ENCODE measurements at regions not wholly inside any gene's neighbourhood (a gene's known extent, or its start where the extent isn't known, plus 50 kb on each side); places are given as distances from the start of the nearest gene placed in this dataset.

- FAIRE-seq = no peak
These were observed 398.5 kb upstream of the RPS23 start for GRCh38 chr5:82676661-82677060.

GRCh38 chr5:82674671-82675070, 396.5 kb upstream of the RPS23 start:
- Histone ChIP-seq H4K20me1 (ENCODE audit: insufficient read depth, low read length) (no peaks in the 10 kb centered on the region), H2AFZ (ENCODE audit: low read length) (no peak overlapping the region), H3K27me3 (ENCODE audit: control insufficient read depth in 1 of 2, insufficient read depth in 2 of 2, low read length in 2 of 2) (no peaks in the 10 kb centered on the region), H3K79me2 (ENCODE audit: insufficient read depth, low read length) (no peaks in the 10 kb centered on the region), H3K9ac (ENCODE audit: insufficient read depth, low read depth, low read length) (no peak overlapping the region), H3K4me2 (ENCODE audit: low read depth, low read length) (no peak overlapping the region), H3K4me1 (ENCODE audit: insufficient read depth, low read length) (no peaks in the 10 kb centered on the region), H3K9me3 (ENCODE audit: low read length) (no peaks in the 10 kb centered on the region), H3K36me3 (replicated peaks in 1 of 2; ENCODE audit: control insufficient read depth in 1 of 2, insufficient read depth in 2 of 2, low read length in 2 of 2) (no peaks in the 10 kb centered on the region), H3K4me3 (replicated peaks in 1 of 3; ENCODE audit: insufficient read depth in 1 of 3, low read depth in 2 of 3, low read length in 3 of 3) (no peak overlapping the region), H3K27ac (ENCODE audit: extremely low read length, insufficient read depth, low read length) (no peak overlapping the region)
- intact Hi-C loops (cut with micrococcal nuclease; ENCODE audit: unreplicated experiment) = no loop called here
- no TSS peak for BruUV-seq (replicated peaks)
- FAIRE-seq (no peak), ATAC-seq (no peak), DNase-seq (ENCODE audit: low spot score) (no peak)
- no peak for TF ChIP-seq SIN3B (IDR thresholded peaks at IDR 0.05; ENCODE audit: low read length)
- no peak for TF ChIP-seq ZNF766 (CRISPR knock-in tag; IDR thresholded peaks at IDR 0.05; ENCODE audit: borderline replicate concordance)
- no peak for TF ChIP-seq MAF1 (CRISPR knock-in tag; IDR thresholded peaks at IDR 0.05; ENCODE audit: borderline replicate concordance)
- no peak for TF ChIP-seq ZBTB20 (CRISPR knock-in tag; IDR thresholded peaks at IDR 0.05; ENCODE audit: borderline replicate concordance, low read depth)
- no peak for TF ChIP-seq GPBP1L1 (CRISPR knock-in tag; IDR thresholded peaks at IDR 0.05)
- TF ChIP-seq ZNF788 (CRISPR knock-in tag; IDR thresholded peaks at IDR 0.05; ENCODE audit: borderline replicate concordance) = no peak
- no peak for TF ChIP-seq JUN (CRISPR knock-in tag; IDR thresholded peaks at IDR 0.05)
- TF ChIP-seq SMARCC2 (IDR thresholded peaks at IDR 0.05) = no peak
- no peak for TF ChIP-seq NFATC3 (CRISPR knock-in tag; IDR thresholded peaks at IDR 0.05)
- TF ChIP-seq ZNF552 (CRISPR knock-in tag; IDR thresholded peaks at IDR 0.05; ENCODE audit: borderline replicate concordance) = no peak
- no peak for TF ChIP-seq HOXA9 (CRISPR knock-in tag; IDR thresholded peaks at IDR 0.05; ENCODE audit: borderline replicate concordance)
- no peak for TF ChIP-seq MED8 (CRISPR knock-in tag; IDR thresholded peaks at IDR 0.05; ENCODE audit: insufficient replicate concordance)
- TF ChIP-seq MED13 (CRISPR knock-in tag; IDR thresholded peaks at IDR 0.05) = no peak
- WGBS (ENCODE audit: low lambda C conversion rate) = 9% methylated on average over 1 of the region's 1 CpG
- ChIA-PET POLR2A (no interaction called here), CTCF (ENCODE audit: low intra/inter-chr PET ratio, low total read pairs) (no interaction called here)
- in situ Hi-C loops (cut with HindIII; ENCODE audit: extremely low pct_ligation_motif_present, low pct_unique_long_range_greater_than_20kb) = no loop called here

More at GRCh38 chr5:82676661-82677060, 398.5 kb upstream of the RPS23 start:
- DNase-seq (ENCODE audit: low spot score) (no peak), ATAC-seq (no peak)
- no TSS peak for BruUV-seq (replicated peaks)
- TF ChIP-seq ZNF12 (CRISPR knock-in tag; IDR thresholded peaks at IDR 0.05) (peak; percentile 38; the same call in 1 of the 2 replicates), ZFP36 (IDR thresholded peaks at IDR 0.05; ENCODE audit: borderline replicate concordance, low read depth, low read length, partially characterized antibody) (no peak)
- H4K20me1 ChIP-seq (ENCODE audit: insufficient read depth, low read length) = no peaks in the 10 kb centered on the region
- POLR2A ChIA-PET = no interaction called here
- CTCF ChIA-PET (ENCODE audit: low intra/inter-chr PET ratio, low total read pairs) = no interaction called here
- in situ Hi-C loops (cut with HindIII; ENCODE audit: extremely low pct_ligation_motif_present, low pct_unique_long_range_greater_than_20kb) = no loop called here
- no peak overlapping the region for H3K4me3 ChIP-seq (replicated peaks in 1 of 3; ENCODE audit: insufficient read depth in 1 of 3, low read depth in 2 of 3, low read length in 3 of 3)
- 41% methylated on average over 4 of the region's 4 CpGs for WGBS (ENCODE audit: low lambda C conversion rate)
- no peaks in the 10 kb centered on the region for H3K36me3 ChIP-seq (replicated peaks in 1 of 2; ENCODE audit: control insufficient read depth in 1 of 2, insufficient read depth in 2 of 2, low read length in 2 of 2)
- H3K9me3 ChIP-seq (ENCODE audit: low read length) = no peaks in the 10 kb centered on the region
- no peaks in the 10 kb centered on the region for H3K27me3 ChIP-seq (ENCODE audit: control insufficient read depth in 1 of 2, insufficient read depth in 2 of 2, low read length in 2 of 2)
- H2AFZ ChIP-seq (ENCODE audit: low read length) = no peak overlapping the region
- no peaks in the 10 kb centered on the region for H3K79me2 ChIP-seq (ENCODE audit: insufficient read depth, low read length)
- H3K4me1 ChIP-seq (ENCODE audit: insufficient read depth, low read length) = no peaks in the 10 kb centered on the region
- no peak overlapping the region for H3K9ac ChIP-seq (ENCODE audit: insufficient read depth, low read depth, low read length)
- H3K27ac ChIP-seq (ENCODE audit: extremely low read length, insufficient read depth, low read length) = no peak overlapping the region
- no peak overlapping the region for H3K4me2 ChIP-seq (ENCODE audit: low read depth, low read length)
- intact Hi-C loops (cut with micrococcal nuclease; ENCODE audit: unreplicated experiment) = no loop called here

Data from HepG2 (cell line).